OCI-LY1 (cell line): ENCODE measurements at regions not wholly inside any gene's neighbourhood (a gene's known extent, or its start where the extent isn't known, plus 50 kb on each side); places are given as distances from the start of the nearest gene placed in this dataset.

Experiments
- CTCF ChIP-seq: fragments of 200-600 bp; sonication (generic), shearing (Covaris generic); IDR thresholded peaks from 2 replicates; pipeline ENCODE4 v1.5.1; 2017; ENCODE audit warnings: mild to moderate bottlenecking, antibody characterized with exemption, low read length, moderate library complexity, mixed read lengths
- EZH2 ChIP-seq: fragments of 200-600 bp; sonication (generic), shearing (Covaris generic); IDR thresholded peaks from 2 replicates; pipeline ENCODE4 v1.8.0; 2017; ENCODE audit warnings: borderline replicate concordance, mixed run types, mild to moderate bottlenecking, antibody characterized with exemption, low read length, moderate library complexity, mixed read lengths

DNA sequence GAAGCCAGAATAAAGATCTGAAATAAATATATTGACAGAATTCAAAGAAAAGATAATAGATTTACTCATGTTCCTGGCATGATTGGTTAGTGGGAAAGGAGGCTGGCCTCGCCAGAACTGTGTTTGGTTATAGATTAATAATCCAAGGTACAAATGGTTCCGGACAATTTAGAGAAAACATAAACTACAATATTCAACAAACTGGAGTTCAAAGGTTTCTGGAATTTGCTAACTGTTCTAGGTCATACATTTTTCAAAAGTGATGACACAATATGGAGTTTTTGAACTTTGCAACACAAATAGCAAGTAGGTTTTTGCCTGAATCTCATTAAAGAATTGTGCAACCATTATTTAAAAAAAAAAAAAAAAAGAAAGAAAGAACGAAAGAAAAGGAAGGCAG, 251.7 kb upstream of the SALL1 start:
- TF ChIP-seq CTCF: no peak
- TF ChIP-seq EZH2: no peak
